ENCODE measurements at regions not wholly inside any gene's neighbourhood (a gene's known extent, or its start where the extent isn't known, plus 50 kb on each side); places are given as distances from the start of the nearest gene placed in this dataset.

DNA sequence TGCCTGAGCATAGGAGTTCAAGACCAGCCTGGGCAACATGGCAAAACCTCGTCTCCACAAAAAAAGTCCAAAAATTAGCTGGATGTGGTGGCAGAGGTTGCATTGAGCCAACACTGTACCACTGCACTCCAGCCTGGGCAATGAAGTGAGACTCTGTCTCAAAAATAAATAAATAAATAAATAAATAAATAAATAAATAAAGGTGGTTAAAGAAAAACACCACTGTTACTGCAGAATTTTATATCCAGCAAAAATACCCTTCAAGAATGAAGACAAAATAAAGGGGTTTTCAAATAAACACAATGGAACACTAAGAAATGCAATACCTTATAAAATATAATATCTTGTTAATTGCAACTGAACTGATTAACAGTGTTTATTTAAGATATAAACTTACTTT lies 150.2 kb upstream of the TBCA start:
- Histone ChIP-seq H3K4me3 (ENCODE audit: low read depth, low read length) (no peak overlapping the region), H3K27ac (no peak overlapping the region), H3K9me3 (ENCODE audit: severe bottlenecking) (peaks cover 2% of the 10 kb centered on the region), H3K36me3 (no peaks in the 10 kb centered on the region), H3K27me3 (ENCODE audit: insufficient read depth, low read depth, severe bottlenecking) (no peaks in the 10 kb centered on the region)
- DNase-seq: no peak
- TF ChIP-seq, protein P1, sequence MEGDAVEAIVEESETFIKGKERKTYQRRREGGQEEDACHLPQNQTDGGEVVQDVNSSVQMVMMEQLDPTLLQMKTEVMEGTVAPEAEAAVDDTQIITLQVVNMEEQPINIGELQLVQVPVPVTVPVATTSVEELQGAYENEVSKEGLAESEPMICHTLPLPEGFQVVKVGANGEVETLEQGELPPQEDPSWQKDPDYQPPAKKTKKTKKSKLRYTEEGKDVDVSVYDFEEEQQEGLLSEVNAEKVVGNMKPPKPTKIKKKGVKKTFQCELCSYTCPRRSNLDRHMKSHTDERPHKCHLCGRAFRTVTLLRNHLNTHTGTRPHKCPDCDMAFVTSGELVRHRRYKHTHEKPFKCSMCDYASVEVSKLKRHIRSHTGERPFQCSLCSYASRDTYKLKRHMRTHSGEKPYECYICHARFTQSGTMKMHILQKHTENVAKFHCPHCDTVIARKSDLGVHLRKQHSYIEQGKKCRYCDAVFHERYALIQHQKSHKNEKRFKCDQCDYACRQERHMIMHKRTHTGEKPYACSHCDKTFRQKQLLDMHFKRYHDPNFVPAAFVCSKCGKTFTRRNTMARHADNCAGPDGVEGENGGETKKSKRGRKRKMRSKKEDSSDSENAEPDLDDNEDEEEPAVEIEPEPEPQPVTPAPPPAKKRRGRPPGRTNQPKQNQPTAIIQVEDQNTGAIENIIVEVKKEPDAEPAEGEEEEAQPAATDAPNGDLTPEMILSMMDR (IDR thresholded peaks at IDR 0.05; ENCODE audit: low read depth, low read length): no peak

DNA sequence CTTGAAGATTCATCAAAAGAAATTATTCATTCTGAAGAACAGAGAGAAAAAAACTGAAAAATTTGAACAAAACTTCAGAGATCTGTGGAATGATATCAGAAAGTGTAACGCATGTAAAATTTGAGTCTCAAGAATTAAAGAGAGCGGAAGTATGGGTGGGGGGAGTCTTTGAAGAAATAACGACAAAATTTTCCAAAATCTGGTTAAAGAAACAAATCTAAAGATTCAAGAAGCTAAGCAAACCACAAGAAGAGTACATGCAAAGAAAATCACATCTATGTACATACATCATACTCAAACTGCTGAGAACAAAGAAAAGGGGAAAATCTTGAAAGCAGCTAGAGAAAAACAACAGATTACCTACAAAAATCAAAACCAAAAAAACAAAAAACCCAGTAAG lies 149.4 kb upstream of the TBCA start:
- Histone ChIP-seq H3K9me3 (ENCODE audit: severe bottlenecking) (peaks cover 2% of the 10 kb centered on the region), H3K27ac (no peak overlapping the region)

DNA sequence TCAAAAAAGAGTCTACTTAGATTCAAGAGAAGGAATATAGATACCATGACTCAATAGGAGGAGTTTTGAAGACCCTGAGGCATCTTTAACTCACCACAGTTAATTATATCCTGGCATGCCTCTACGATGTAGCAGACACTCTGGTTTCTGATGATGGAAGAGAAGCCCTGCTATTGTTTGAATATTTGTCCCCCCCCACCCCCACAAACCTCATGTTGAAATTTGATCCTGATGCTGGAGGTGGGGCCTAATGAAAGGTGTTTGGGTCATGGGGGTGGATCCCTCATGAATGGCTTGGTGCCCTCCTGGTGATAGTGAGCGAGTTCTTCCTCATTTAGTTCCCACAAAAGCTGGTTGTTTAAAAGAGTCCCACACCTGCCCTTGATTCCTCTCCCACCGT lies 147.9 kb upstream of the TBCA start:
- TF ChIP-seq, protein P1 (IDR thresholded peaks at IDR 0.05; ENCODE audit: low read depth, low read length): no peak
- H3K27ac ChIP-seq: no peak overlapping the region
- H3K27me3 ChIP-seq (ENCODE audit: insufficient read depth, low read depth, severe bottlenecking): no peaks in the 10 kb centered on the region
- no peak overlapping the region for H3K4me3 ChIP-seq (ENCODE audit: low read depth, low read length)
- peaks cover 2% of the 10 kb centered on the region for H3K9me3 ChIP-seq (ENCODE audit: severe bottlenecking)
- H3K36me3 ChIP-seq: no peaks in the 10 kb centered on the region
- no peak for DNase-seq

More for the DNA sequence above, 149.4 kb upstream of the TBCA start:
- Histone ChIP-seq H3K27me3 (ENCODE audit: insufficient read depth, low read depth, severe bottlenecking) (no peaks in the 10 kb centered on the region), H3K36me3 (no peaks in the 10 kb centered on the region), H3K4me3 (ENCODE audit: low read depth, low read length) (no peak overlapping the region)
- DNase-seq: no peak
- TF ChIP-seq, protein P1 (IDR thresholded peaks at IDR 0.05; ENCODE audit: low read depth, low read length): no peak

DNA sequence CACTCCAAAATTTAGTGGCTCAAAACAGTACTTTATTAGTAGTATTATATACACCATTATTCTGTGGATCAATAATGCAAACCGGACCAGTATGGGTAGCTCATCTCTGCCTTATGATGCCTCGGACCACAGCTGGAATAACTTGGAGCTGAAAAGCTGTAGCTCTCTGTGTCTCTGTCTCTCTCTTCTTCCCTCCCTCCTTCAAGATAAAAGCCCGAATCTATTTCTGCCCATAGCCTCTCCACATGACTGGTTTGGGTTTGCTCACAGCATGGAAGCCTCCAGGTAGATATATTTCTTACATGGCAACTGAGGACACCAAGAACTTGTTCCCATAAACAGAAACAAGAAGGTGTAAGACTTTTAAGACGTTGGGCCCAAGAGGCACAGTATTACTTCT lies 147.5 kb upstream of the TBCA start:
- no peaks in the 10 kb centered on the region for H3K36me3 ChIP-seq
- no peak overlapping the region for H3K4me3 ChIP-seq (ENCODE audit: low read depth, low read length)
- no peak overlapping the region for H3K27ac ChIP-seq
- no peaks in the 10 kb centered on the region for H3K27me3 ChIP-seq (ENCODE audit: insufficient read depth, low read depth, severe bottlenecking)
- TF ChIP-seq, protein P1 (IDR thresholded peaks at IDR 0.05; ENCODE audit: low read depth, low read length): no peak
- peaks cover 2% of the 10 kb centered on the region for H3K9me3 ChIP-seq (ENCODE audit: severe bottlenecking)
- no peak for DNase-seq

DNA sequence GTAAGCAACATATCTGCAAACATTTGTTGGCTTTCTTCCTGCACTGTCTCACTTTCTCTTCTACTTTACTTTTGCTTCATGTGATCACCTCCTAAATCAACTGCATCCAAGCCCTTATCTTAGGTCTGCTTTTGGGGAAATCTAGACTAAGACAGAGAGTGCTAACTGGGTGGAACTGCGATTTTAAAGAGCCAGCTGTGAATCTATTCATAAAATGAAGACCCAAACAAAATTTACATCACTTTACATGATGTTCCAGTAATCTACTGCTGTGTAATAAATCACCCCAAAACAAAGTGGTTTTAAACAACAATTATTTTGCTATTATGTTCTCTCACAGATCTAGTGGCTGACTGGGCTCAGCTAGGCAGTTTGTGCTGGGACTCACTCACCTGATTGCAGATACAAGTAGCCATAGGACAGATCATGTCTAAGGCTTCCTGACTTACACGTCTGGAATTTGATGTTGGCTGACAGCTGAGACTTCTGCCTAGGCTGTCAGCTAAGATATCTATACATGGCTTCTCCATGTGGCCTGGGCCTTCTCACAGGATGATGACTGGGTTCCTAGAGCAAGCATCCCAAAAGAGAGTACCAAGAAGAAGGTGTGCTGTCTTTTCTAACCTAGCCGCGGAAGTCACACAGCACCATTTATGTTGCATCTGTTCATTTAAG lies 145.1 kb upstream of the TBCA start:
- no peaks in the 10 kb centered on the region for H3K27me3 ChIP-seq (ENCODE audit: insufficient read depth, low read depth, severe bottlenecking)

More for the DNA sequence above, 145.1 kb upstream of the TBCA start:
- DNase-seq: no peak
- Histone ChIP-seq H3K27ac (no peak overlapping the region), H3K9me3 (ENCODE audit: severe bottlenecking) (no peaks in the 10 kb centered on the region), H3K4me3 (ENCODE audit: low read depth, low read length) (no peak overlapping the region), H3K36me3 (no peaks in the 10 kb centered on the region)
- TF ChIP-seq, protein P1 (IDR thresholded peaks at IDR 0.05; ENCODE audit: low read depth, low read length): no peak

Data from WERI-Rb-1 (cell line).